ENCODE measurements at regions not wholly inside any gene's neighbourhood (a gene's known extent, or its start where the extent isn't known, plus 50 kb on each side); places are given as distances from the start of the nearest gene placed in this dataset.

DNA sequence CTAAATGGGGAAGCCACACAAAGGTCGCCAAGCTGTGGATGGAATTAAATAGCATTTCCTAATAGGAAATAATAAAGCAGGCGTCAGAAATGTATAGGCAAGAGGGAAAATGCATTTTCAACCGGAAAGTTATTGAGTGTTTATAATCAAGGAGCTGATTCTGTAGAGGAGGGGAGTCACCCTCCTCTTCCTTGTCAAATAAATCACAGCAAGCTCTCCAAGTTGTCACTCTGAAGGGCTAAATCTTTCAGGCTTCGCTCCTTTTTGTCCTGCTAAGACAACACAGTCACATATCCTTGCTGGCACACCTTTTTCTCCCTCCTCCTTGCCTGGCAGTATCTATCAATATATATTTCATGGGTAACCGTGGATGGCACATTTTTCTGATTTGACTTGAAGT, 338.4 kb downstream of the SATB1 start:
- TF ChIP-seq YY1 (IDR thresholded peaks at IDR 0.05; ENCODE audit: low read depth, low read length) (no peak), EP300 (IDR thresholded peaks at IDR 0.05; ENCODE audit: borderline replicate concordance in 1 of 2, low read depth in 2 of 2, low read length in 2 of 2) (no peak), POLR2AphosphoS5 (IDR thresholded peaks at IDR 0.05; ENCODE audit: low read depth, low read length) (no peak), TCF12 (IDR thresholded peaks at IDR 0.05; ENCODE audit: low read depth, low read length) (no peak), HDAC6 (IDR thresholded peaks at IDR 0.05; ENCODE audit: low read depth, low read length) (no peak)
- TF ChIP-seq, protein P1, sequence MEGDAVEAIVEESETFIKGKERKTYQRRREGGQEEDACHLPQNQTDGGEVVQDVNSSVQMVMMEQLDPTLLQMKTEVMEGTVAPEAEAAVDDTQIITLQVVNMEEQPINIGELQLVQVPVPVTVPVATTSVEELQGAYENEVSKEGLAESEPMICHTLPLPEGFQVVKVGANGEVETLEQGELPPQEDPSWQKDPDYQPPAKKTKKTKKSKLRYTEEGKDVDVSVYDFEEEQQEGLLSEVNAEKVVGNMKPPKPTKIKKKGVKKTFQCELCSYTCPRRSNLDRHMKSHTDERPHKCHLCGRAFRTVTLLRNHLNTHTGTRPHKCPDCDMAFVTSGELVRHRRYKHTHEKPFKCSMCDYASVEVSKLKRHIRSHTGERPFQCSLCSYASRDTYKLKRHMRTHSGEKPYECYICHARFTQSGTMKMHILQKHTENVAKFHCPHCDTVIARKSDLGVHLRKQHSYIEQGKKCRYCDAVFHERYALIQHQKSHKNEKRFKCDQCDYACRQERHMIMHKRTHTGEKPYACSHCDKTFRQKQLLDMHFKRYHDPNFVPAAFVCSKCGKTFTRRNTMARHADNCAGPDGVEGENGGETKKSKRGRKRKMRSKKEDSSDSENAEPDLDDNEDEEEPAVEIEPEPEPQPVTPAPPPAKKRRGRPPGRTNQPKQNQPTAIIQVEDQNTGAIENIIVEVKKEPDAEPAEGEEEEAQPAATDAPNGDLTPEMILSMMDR (IDR thresholded peaks at IDR 0.05; ENCODE audit: control extremely low read depth in 1 of 3, insufficient read depth in 1 of 3, low read depth in 1 of 3, low read length in 3 of 3) = no peak
- TF ChIP-seq, protein P2, sequence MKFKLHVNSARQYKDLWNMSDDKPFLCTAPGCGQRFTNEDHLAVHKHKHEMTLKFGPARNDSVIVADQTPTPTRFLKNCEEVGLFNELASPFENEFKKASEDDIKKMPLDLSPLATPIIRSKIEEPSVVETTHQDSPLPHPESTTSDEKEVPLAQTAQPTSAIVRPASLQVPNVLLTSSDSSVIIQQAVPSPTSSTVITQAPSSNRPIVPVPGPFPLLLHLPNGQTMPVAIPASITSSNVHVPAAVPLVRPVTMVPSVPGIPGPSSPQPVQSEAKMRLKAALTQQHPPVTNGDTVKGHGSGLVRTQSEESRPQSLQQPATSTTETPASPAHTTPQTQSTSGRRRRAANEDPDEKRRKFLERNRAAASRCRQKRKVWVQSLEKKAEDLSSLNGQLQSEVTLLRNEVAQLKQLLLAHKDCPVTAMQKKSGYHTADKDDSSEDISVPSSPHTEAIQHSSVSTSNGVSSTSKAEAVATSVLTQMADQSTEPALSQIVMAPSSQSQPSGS (IDR thresholded peaks at IDR 0.05; ENCODE audit: low read length) = no peak
- TF ChIP-seq, protein P3, sequence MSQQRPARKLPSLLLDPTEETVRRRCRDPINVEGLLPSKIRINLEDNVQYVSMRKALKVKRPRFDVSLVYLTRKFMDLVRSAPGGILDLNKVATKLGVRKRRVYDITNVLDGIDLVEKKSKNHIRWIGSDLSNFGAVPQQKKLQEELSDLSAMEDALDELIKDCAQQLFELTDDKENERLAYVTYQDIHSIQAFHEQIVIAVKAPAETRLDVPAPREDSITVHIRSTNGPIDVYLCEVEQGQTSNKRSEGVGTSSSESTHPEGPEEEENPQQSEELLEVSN (IDR thresholded peaks at IDR 0.05) = no peak

Measured in H1 (cell line).